Posterior vena cava (tissue), 2 donors: ENCODE measurements at regions not wholly inside any gene's neighbourhood (a gene's known extent, or its start where the extent isn't known, plus 50 kb on each side); places are given as distances from the start of the nearest gene placed in this dataset.

Experiments
- DNase-seq: peaks from one replicate; pipeline ENCODE4 v3.0.0-alpha.2; 2020; ENCODE audit warnings: low spot score
- intact Hi-C, 2 donors: fragments of 100-400 bp; cut with DNase I; formaldehyde crosslinking; loops; one replicate each; pipeline versions ENCODE4 v1.14.1 to v1.14.2; 2022 to 2023
- donor health status: DM: yes; HTN: yes; CAD: no.
- donor health status: DM: yes; HTN: yes; CAD: no.

DNA sequence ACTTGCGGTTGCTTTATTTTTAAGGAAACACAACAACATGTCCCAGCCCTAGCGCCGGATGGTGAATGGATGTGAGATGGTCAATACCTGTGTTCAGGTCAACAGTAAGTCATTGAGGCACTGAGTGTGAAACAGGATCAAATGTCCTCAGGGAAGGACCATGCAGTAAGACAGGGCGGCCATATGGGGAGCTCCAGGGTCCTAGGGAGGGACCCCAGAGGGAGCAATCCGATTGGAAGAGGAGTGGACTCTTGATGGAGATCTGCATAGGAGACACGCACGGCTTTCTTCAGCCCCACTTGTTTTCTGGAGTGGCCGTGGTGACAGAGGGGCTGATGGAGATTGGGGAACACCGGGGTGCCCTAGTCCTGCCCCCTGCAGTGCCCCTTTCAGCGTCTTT, 423.8 kb upstream of the MKI67 start:
- intact Hi-C loops = no loop called here
- DNase-seq = no peak

DNA sequence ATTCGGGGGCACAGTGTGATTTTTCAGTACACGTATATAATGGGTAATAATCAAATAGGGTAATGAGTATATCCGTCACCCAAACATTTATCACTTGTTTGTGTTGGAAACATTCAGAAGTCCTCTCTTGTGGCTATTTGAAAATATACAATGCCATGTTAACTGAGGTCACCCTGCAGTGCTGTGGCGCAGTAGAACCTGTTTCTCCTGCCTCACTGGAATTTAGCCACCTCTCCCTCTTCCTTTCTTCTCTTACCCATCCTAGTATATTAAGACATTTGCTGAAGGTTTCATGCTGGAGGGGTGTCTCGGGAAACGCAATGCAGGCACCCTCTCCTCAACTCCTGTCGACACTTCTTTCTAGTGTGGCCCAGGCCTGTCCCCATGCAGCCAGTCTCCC, 425.3 kb upstream of the MKI67 start:
- no peak for DNase-seq
- intact Hi-C loops = no loop called here

DNA sequence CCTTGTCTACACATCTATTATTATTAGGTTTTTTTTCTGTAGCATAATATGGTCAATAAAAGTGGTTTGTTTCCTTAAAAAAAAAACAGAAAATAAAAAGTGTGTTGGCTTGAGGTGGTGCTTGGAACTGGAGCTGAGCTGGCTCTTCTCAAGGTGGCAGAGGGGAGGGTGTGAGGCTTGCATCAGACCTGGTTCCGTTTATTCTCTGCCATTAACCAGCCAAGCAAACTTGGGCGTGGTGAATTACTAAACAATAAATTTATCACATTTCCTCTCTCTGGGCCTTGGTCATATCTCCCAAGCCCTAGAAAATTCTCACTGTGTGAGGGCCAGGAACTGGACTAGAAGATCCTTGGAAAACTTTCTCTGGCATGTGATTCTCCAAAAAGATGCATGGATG, 427.5 kb upstream of the MKI67 start:
- DNase-seq = no peak
- intact Hi-C loops = no loop called here

DNA sequence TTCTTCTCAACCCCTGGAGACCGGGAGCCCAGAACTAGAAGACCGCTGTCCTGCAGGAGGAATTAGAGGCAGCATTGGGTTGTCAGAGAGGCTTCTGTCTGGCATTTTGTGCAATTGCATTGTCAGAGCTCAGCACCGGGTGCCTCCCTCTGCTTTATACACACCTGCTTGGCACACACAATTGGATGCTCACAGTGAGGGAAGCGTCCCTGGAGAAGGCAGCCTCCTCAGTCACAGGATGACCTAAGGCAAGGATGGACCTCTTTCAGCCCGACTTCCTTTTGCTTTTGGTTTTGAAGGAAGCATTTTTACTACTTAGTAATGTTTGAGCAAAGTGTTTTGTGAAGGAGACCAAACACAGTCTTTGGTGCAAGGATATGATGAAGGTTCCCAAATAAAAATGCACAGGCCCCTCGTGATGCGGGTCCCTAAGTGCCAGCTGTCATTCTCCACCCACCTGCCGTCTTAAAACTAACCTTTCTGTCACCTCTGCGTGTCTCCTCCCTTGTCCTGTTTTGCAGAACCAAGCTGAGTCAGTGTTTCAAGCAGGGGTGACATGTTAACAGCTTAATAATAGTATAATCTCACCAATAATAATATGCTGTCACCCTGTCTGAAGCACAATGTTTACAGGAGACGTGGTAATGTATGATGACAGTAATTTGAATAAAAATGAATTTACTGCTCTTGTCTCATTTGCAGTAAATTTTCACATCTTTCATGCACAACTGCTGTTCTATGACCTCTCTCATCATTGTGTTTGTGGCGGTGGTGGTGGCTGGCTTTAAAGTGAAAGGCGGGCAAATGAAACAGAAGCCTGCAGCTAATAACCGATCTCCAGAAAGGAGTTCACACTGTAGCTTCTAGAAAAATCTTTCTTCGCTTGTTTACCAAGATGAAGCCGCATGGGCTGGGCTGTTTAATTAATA, 430.2 kb upstream of the MKI67 start:
- intact Hi-C loops = no loop called here
- DNase-seq = no peak

DNA sequence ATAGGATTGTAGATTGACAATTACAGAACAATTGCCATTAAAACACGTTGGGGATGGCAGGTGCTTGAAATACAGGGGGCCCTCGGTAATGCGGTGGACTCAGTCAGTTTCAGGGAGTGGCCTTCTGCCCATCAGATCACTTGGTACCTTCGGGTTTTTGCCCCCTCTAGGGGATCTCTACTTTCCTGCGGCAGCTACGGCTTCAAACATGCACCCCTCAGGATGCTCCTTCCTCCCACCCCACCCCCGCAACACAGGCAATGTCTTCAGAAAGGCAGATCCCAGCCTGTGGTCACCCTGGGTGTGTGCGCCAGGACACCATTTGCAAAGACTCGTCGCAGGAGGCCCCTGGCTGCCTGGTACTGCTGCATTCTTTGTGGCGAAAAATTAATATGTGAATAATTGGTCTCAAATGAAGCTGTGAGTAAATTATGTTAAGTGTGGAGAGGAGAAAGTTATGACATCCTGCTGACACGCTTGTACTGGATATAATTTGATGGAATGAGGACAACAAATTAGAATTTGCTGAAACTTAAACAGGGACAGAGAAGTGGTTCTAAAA, 431.0 kb upstream of the MKI67 start:
- DNase-seq = no peak
- intact Hi-C loops = no loop called here

DNA sequence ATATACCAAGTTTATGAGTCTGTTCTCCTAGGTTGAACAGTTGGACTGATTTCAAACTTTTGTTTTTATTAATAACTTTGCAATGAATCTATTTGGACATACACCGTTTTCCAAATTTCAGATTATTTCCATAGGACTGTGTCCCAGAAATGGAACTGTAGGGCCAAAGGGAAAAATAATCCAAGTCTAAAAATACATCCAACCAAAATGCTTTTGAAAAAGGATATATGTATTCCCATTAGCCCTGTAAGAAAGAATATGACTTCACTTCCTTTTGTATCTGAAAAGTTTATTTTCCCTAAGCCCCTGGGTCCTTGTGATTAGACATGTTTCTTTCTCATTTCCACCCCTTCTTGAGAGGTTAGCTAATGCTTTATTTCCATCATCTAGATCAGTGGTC, 434.2 kb upstream of the MKI67 start:
- no peak for DNase-seq
- intact Hi-C loops = no loop called here

DNA sequence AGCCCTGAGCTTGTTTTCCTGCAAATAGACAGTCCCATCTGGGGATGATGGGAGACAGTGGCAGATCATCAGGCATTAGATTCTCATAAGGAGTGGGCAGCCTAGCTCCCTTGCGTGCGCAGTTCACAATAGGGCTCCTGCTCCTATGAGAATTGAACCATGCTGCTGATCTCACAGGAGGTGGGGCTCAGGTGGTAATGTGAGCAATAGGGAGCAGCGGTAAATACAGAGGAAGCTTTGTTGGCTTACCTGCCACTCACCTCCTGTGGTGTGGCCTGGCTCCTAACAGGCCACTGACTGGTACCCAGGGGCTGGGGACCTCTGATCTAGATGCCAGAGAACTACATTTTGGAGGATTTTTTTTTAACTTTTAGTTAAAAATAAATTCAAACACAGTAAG, 434.8 kb upstream of the MKI67 start:
- intact Hi-C loops = no loop called here
- DNase-seq = no peak

DNA sequence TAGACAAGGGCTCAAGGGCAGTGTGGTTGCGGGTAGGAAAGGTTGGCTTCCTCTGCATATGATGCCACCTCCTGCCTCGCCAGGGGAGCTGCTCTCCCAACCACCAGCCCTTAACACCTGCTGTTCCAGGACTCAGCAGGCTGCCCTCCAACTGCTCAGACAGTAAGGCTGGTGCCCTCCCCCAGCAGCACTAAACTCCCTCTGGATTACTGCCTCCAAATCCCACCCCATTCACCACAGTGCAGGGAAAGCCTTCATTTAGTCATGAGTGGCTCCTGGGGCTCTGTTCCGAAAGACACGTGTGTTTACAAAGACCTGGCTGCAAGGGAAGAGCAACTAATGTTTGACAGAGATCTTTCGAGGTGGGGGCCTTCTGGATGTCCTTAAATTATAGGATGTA, 437.2 kb upstream of the MKI67 start:
- no peak for DNase-seq
- intact Hi-C loops = no loop called here

DNA sequence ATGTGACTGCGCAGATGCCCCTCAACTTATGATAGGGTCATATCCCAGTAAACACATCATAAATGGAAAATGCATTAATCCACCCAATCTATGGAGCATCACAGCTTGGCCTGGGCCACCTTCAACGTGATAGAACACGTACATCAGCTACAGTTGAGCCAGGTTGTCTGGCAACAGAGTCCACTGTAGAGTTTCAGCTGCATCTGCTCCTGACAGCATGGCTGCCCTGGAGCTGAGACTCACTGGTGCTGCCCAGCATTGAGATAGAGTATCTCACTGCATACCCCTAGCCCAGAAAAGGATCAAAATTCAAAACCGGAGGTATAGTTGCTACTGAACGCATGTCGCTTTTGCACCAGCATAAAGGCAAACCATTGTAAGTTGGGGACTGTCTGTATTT, 437.7 kb upstream of the MKI67 start:
- DNase-seq = no peak
- intact Hi-C loops = no loop called here

DNA sequence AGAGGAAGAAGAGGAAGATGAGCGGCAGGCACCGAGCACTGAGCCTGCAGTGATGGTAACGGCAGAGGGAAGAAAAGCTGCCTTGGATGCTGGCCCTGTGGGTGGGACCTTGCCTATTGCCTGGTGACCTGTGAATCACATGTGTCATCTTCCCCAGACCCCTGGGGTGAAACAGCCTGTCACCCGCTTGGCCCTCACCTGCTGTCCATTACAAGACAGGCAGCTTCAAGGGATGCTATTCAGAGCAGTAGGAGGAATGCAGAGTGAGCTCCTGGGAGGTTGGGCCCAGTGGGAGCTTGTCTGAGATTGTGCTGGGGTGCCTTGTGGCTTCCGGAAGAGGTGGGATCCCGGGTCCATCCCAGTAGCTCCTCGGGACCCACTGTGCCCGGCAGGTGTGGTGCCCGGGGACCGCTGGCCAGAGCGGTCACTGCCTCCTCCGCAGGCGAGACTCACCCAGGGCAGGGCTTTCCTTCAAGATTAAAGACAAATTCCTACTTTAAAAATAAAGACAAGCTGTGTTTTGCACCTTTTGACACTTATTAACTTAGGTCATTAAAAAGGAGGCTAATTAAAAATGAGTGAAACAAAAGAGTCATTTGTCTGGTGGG, 440.2 kb upstream of the MKI67 start:
- DNase-seq = no peak
- intact Hi-C loops = no loop called here

DNA sequence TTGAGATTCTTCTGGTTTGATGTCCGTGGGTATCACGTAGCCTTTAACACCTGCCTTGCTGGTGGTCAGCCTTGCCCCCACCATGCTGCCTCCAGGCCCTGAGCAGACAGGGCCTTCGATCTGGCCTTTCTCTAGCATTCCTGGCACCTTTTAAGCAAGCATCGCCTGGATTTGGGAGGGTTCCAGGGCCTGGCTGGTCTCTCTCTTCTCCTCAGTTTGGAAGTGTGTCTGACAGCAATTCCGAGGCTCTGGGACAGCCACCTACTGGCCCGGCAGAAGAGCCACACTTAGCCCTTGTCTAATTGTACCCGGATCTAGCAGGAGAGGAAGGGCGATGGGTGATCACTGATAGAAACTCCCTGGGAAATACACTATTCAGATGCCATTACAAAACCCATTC, 441.3 kb upstream of the MKI67 start:
- intact Hi-C loops = no loop called here
- no peak for DNase-seq

DNA sequence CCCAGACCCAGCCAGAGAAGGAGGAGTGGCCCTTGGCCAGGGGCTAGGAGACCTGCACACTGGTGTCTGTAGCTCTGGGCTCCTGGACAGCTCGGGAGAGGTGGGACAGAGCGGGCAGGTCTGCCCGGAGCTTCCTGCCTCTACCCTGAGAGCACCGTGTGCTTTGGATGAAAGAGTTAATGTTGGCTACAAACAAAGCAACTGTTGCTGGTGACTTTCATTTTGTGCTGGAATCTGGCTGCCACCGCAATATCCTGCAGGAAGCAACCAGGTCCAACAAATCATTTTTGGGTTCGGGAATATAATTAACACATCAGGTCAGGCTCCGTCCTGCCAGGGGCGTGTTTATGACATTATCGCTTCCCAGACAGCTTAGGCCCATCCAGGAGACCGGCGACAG, 441.8 kb upstream of the MKI67 start:
- no peak for DNase-seq
- intact Hi-C loops = no loop called here

DNA sequence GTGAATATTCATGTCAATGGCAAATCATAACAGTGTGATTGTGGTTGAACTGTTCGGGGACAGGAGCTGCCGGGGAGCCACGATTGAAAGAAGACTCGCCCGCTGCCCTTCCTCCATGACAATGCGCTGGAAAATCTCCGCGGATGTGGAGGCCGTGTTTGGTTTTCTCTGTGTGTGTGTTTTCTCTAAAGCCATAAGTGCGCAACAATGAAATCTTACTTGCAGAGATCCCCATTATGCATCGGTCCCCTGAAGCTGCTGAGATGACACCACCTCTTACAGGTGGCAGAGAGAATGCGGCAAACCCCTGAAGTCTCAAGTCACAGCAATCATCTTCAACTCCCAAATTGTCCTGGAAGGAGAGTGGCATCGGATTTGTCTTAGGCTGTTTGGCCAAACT, 442.3 kb upstream of the MKI67 start:
- no peak for DNase-seq
- intact Hi-C loops = no loop called here

DNA sequence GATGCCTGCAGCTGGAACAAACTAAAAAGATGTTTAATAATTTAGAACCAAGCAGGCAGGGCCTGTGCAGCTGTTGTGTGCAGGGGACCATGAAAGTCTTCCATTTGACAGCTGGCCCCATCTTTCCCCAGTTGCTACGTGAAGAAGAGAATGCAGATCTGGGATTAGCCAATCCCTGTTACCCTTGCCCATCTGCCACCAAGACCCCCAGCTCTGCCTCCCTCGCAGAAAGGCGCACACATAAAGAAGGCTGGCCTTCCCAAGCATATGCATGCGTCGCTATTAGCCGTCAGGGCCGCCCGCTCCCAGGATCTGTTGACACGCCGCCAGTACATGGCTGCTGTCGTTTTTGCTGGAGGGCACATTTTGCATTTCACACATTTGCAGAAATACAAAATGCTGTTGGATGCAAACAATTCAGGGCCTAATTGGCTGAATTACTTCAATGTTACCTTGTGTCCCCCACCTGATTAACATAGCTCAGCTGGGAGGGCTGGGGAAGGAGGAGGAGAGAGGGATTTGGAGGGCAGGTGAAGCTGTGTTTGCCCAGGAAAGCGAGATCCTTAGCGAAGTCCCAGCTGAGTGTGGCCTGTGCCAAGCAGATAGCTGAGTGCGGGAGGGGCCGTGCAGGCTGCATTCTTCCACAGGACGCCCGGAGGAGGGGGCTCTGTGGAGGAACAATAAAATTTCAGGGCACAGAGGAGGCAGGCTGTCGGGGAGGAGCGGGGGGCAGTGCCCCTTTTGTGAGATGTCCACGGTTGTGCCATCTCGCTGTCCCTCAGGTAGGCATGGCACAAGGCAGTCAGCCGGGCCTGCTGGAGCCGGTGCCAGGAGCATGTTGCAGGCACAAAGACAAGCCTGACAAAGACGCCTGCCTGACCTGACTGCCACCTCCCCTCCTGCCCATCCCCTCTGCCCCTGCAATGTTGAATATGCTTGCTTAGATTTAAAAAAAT, 443.0 kb upstream of the MKI67 start:
- DNase-seq = no peak
- intact Hi-C loops = no loop called here

DNA sequence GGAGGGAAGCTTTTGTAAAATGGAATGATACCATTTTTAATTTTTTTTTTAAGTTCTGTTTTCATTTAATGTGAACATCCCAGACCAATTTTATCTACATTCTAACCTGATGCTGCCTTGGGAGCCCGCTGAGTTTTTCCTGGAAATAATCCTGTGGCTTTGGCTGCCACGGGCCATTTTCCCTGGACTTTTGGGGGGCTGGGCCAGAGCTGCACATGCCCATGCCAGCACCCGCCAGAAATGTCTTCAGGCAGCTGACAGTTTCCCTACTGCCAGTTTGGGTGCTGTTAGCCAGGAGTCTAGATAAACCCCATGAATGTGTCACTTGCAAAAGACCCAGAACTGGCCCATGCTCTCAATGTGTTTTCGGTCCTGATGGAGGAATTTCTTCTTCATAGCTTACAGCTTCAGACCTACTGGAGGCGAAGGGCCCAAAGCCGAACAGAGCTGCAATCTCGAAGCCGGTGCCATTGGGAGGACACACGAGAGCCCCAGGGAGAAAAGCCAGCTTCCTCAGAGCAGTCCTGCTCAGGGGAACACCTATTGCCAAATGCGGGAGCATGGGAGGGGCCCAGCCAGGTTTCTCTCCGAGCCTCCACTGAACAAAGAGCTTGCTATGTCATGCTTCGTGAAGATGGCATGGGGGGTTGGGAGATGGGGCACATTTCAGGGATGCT, 444.2 kb upstream of the MKI67 start:
- intact Hi-C loops = no loop called here

DNA sequence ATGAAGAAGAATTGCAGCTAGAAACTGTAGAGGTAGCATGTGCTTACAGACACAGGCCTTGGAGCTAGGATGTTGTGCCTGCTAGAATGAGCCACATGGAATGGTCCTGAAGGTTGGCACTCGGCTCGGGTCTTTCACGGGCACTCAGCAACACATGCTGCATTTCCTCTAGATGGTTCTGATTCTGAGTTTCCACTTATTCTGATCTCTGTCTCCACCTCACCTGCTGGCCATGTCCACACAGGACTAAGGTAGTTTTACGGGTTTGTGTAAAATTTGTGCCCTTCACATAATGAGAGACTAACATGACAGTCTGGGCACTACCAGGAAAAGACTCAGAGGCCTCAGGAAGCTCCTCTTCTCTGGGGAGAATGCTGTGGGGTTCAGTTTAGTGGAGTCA, 444.8 kb upstream of the MKI67 start:
- intact Hi-C loops = no loop called here
- no peak for DNase-seq

More for the DNA sequence above, 444.2 kb upstream of the MKI67 start:
- DNase-seq = no peak

DNA sequence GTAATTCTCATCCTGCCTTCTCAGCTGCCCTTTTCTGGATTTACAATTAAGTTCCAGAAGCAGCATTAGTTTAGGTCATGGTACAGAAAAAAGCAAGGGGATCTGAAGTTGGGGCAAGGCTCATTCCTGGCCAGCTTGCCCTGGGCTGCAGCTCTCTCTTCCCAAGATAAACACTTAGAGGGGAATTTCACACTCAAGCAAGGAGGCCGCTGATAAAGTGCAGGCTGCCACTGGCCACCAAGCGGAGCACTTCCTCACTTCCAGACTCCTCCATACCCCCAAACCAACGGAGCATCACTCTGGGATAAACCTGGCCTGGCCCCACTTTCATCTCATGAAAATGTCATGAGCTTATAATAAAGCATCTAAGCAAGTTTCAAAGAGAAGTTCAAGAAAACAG, 445.5 kb upstream of the MKI67 start:
- intact Hi-C loops = no loop called here
- DNase-seq = no peak

DNA sequence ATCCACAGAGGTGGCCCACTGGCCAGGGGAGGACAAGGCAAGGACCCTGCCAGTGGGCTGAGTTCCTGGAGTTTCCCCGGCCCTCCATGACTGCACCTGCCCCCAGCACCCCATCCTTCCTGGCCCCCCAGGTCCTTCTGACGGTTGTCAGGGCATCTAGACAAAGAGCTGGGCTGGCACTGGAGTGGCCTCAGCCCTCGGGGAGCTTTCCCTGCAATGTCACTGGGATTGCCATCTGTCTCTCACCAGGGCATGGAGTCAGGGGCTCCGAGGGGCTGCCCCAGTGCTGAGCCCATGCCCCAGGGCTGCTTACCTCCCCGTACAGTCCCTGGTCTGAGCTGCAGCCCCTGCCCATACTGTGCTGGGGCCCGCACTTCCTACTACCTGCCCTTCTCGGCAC, 446.5 kb upstream of the MKI67 start:
- intact Hi-C loops = no loop called here
- DNase-seq = no peak

DNA sequence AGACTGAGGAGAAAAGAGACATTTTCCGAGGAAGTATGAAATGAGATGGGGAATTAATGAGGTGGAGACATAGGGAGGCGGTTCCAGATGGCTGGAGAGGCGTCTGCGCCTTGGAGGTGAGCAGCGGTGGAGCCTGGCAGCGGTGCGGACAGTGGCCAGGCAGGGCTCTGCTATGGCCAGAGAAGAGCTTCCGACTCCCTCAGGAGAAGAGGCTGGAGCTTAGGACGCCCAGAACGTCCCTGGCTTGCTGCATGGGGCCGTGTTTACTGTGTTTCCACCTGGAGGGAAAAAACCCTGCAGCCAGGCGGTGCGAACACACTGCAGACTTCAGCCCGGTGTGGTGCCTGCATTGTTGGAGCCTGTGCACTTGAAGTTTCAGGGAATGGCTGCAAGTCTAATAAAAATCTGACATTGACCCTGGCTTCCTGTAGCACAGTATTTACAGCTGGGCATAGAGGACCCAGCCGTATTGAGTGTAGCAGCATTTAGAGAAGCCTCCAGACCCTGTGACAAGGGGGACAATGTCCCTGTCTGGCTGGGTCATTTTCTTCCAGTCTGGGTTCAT, 447.1 kb upstream of the MKI67 start:
- no peak for DNase-seq
- intact Hi-C loops = no loop called here
